NT2/D1 (cell line): ENCODE measurements at regions not wholly inside any gene's neighbourhood (a gene's known extent, or its start where the extent isn't known, plus 50 kb on each side); places are given as distances from the start of the nearest gene placed in this dataset.

Experiments used
- SUZ12 ChIP-seq: IDR thresholded peaks from 2 replicates; pipeline ENCODE4 v1.6.1; 2011; ENCODE audit not compliant: insufficient read length, insufficient read depth; ENCODE audit errors: extremely low read depth
- YY1 ChIP-seq: IDR thresholded peaks from 2 replicates; pipeline ENCODE4 v1.6.1; 2011; ENCODE audit not compliant: insufficient read length, insufficient read depth
- ZNF274 ChIP-seq: IDR thresholded peaks from 2 replicates; pipeline ENCODE4 v1.6.1; 2011; ENCODE audit warnings: mild to moderate bottlenecking, low read depth, low read length

DNA sequence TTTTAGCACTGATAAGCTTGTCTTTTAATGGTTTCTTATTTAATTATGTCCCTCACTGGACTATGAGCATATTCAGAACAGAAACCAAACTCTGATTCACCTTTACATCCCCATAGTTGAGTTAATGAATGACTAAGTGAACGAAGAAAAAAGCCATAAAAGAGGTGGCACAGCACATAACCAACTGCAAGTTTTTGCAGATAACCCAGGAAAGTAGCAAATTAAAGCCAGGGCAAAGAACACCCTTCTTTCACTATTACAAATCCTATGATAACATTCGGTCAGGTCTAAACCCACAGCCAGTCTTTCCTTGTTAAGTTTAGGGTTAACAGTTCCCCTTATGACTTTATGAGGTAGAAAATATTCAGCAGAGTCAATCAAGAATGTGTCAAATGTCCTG, 102.7 kb downstream of the RIN2 start:
- TF ChIP-seq ZNF274 (no peak), YY1 (no peak), SUZ12 (no peak)
